ENCODE measurements at regions not wholly inside any gene's neighbourhood (a gene's known extent, or its start where the extent isn't known, plus 50 kb on each side); places are given as distances from the start of the nearest gene placed in this dataset.
"Not testable (repeated sequence)": the region's sequence is repeated elsewhere in the genome, so short reads cannot be mapped to it uniquely, and the experiment has no call there.

DNA sequence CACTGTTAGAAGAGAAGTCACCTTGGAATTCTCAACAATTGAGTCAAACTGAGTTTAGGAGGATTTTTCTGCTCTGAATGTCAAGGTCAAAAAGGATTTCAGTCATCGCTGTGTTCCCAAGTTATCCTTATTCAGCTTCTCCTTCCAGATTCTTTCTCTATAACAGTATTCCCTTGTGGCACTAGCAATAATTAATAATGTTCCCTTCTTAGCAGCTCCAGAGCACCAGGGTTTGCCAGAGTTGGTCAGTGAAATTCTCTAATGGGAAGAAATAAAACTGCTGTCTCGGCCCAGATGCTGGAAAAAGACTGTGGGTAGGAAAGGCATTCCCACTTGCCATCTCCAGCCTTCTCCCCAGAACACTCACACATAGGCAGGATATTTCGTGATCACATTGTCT is 836.0 kb upstream of the PIK3C3 start:
- DNase-seq, result no peak

DNA sequence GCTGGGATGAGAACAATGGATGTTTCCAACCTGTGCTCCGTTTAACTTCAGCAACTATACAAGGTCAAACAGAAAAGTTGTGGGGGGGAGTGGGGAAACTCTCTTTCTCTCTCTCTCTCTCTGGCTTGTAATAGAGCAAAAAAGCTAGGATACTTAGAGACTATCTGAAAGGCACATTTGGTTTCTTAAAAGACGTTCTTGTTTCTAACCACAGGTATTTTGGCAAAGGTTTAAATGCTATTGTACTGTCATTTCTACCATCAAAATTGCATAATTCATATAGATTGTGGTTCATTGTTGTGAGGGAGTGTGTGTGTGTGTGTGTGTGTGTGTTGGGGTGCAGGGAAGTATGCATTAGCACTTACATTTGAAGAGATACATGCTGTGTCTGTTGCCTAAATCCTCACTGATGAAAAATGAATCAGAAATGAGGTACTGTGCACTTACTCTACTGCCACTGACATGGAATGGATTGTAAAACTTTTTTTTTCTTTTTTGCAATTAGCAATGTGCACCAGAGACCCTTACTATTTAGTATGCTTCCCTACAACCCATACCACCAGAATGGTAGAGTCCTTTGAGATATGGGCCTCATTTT is 841.0 kb upstream of the PIK3C3 start:
- DNase-seq, result no peak

DNA sequence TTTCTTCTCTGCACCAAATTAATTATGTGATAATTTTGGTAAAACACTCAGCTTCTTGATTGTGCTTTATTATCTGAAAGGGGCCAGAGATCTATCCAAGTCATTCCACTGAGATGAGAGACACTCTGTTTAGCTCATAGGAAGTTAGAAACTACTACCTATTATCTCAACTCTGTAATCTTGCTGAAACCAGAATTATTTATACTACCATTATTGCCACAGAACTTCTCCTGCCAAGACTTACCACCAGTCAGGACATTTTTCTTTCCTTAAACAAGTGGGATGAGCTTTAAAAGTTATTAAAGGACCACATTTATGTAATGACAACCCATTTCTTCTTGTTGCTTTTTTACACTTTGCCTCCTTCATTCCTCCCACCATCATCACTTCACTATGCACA is 855.6 kb upstream of the PIK3C3 start:
- DNase-seq, result no peak

DNA sequence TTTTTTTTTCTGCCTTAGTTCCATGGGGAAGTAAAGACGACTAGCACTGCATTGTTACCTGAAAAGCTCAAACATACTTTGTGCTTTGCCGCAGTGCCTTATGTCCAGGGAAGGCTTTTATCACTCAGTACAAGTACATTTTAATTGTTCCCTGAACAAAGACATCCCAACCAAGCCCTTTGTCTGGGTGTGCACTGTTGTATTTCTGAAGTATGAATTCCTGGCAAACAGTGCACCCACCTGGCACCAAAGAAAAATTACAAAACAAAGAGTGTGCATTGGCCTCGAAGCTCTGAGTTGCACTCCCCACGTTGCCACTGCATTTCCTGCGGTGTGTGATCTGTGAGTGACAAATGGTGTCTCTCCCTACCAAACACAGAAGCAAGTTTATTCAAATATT is 858.5 kb upstream of the PIK3C3 start:
- peak; percentile 33 to 52 for DNase-seq

DNA sequence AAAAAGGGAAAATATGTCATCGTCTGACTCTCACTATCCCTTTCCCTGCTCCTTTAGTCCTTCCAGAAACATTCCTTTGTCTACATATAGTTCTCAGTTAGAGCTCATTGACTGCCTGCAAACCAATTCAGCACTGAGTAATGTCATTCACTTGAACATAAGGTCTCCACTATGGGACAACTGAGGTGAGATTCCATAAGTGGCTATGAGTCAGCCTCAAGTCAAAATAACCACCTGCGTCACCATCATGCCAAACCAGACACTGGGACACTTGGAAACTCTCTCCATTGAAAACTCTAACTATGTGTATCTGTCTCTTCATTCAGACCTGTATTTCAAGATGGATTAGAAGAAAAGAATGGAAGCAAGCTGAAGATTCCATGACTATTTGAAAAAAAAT is 878.0 kb upstream of the PIK3C3 start:
- no peak for DNase-seq

DNA sequence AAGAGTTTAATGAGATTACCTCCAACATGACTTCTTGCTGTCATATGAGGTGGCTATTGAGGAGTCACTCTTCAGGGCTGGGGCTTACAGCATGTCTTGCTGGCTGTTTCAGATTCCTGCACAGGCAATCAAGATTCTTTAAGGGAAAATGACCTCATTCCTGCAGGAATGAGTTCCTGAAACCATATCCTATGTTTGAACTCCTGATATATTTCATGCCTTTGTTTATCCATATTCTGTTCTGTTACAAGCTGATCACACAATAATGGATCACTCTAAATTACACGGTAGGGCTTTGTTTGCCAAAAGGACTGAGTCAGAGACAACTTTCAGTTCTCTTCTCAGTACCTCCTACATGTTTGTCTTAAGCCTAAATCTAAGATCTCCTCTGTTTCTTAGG is 879.8 kb upstream of the PIK3C3 start:
- DNase-seq, result no peak

GRCh38 chr18:41073372-41073954 is 881.6 kb upstream of the PIK3C3 start:
- no peak for DNase-seq

DNA sequence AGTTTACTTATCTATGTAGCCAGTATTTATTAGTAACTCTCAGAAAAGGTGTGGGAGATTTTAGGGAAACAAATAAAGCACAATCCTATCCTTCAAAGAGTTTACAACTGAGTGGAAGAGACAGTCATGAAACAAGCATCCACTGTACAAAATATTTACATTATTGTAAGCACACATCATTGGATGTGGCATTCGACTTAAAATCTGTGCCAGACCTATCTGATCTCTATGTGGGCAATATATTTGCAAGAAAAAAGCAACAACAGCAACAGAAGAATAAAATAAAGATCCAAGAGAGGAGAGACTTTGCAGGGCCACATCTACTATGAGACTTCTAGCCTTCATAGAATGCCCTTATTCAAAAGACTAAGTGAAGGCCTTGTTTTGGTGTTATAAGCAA is 882.1 kb upstream of the PIK3C3 start:
- DNase-seq, result no peak

DNA sequence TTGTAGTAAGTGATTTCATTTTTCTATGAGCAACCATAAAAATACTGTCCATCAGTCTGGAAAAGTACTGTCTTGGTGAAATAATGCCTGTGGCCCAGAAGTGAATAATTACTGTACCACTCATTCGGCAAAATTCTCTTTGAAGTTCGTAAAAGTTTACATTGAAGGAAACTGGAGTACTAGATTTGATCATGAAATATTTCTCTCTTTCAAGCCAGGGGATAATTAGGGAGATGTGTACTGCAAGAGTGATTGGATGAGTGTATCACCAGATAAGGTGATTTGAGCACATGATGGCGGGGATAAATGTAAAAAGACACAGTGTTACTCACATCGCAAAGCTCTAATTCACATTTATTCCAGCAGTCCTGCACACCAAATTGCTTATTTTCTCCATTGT is 883.2 kb upstream of the PIK3C3 start:
- no peak for DNase-seq

- no peak for DNase-seq
These were observed 885.9 kb upstream of the PIK3C3 start for GRCh38 chr18:41069167-41069566.

DNA sequence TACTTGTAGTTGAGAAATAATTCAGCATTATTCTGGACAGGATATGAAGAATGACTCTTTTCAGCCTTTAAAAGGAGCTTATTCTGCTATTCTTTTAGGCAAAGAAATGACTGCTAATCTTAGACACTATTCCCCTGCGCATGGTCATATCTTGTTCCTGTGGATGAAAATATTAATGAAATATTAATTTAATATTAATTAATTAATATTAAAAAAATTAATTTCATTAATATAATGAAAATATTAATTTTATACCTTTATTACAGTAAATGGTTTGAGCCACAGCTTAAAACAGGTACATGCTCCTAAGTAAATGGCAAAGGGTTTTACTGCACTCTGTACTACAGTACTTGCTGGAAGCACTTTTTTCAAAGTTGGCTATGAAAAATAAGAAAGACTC is 890.1 kb upstream of the PIK3C3 start:
- DNase-seq, result no peak

DNA sequence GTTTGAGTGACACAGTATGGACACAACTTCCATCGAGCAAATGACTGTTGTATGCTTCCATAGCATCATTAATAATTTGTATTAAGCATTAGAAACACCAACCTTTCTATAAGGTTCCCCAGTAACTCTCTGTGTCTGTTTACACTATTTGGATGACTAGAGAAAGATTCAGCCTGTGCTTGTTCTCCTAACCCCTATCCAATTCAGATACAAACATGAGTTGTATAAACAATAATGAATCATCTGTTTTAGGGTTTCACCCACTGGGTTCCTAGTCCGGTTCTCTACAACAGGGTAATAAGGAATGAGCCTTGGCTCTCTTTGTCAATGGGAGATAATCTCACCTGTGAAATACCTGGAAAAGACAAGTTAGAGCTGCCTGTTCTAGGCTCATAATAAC is 894.1 kb upstream of the PIK3C3 start:
- no peak for DNase-seq

GRCh38 chr18:41059126-41059415 is 896.0 kb upstream of the PIK3C3 start:
- no peak for DNase-seq

GRCh38 chr18:41058351-41059125 is 896.5 kb upstream of the PIK3C3 start:
- DNase-seq, result no peak

GRCh38 chr18:41052625-41053024 is 902.4 kb upstream of the PIK3C3 start:
- DNase-seq, result peak; percentile 8 to 18

DNA sequence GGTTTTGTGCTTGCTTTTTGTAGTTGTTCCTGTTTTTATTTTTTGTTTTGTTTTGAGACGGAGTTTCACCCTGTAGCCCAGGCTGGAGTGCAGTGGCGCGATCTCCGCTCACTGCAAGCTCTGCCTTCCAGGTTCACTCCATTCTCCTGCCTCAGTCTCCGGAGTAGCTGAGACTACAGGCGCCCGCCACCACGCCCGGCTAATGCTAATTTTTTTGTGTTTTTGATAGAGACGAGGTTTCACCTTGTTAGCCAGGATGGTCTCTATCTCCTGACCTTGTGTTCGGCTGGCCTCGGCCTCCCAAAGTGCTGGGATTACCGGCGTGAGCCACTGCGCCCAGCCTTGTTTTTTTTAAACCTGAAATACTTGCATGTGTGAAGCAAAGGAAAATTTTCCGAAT is 908.8 kb upstream of the PIK3C3 start:
- DNase-seq, result not testable (repeated sequence)

- DNase-seq, result no peak
These were observed 911.2 kb upstream of the PIK3C3 start for GRCh38 chr18:41043876-41044275.

- DNase-seq, result no peak
These were observed 912.2 kb upstream of the PIK3C3 start for GRCh38 chr18:41042866-41043265.

DNA sequence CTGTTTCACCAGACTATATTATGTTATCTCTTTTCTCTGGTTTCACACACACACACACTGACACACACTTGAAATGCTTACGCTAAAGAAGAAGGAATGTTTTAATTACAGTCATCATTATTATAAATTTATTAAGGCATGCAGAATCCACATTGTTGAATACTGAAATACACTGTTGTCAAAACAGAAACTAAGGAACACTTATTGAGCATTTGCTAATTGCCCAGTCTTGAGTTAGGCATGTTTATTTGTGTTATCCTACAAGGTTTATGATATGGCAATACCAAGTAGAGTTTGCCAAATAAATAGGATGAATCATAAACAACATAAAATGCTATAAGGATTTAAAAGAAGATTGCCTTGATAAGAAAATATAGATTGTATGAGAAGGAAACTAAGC is 917.0 kb upstream of the PIK3C3 start:
- DNase-seq, result no peak

- DNase-seq, result no peak
These were observed 918.7 kb upstream of the PIK3C3 start for GRCh38 chr18:41036346-41036745.

DNA sequence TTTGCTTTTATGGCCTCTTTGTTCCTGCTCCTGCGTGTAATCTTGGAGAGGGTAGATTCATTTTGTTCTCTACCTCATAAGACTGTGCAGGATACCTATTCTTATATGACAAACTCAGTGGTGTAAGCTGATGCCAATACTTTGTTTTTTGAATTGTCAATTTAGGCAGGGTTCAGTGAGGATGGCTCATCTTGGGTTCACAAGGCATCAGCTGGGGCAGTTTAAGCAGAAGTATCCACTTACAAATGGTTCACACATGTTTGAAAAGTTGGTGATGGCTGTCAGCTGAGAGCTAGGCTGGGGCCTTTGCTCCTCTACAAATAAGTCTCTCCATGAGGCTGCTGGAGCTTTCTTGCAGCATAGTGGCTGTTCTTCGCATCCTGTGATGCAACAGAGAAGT is 920.6 kb upstream of the PIK3C3 start:
- DNase-seq, result no peak

DNA sequence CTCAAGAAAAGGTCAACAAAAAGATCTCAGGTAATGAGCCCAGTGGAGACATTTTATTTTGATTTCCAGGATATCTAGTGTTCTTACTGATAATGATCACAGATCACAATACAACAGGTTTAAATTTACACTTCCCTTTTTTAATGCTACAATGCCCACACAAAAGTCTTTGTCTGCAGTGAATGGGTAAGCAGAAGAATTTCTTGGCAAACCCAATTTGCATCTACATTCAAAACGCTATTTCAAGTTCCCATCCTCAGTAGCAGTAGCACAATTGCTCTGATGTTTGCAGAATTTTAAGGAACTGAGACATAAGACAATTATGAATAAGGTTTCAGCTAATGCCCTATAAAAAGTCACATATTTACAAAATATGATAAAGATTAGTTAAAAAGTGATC is 929.4 kb upstream of the PIK3C3 start:
- DNase-seq, result no peak

GRCh38 chr18:41024792-41025191 is 930.2 kb upstream of the PIK3C3 start:
- DNase-seq, result no peak

DNA sequence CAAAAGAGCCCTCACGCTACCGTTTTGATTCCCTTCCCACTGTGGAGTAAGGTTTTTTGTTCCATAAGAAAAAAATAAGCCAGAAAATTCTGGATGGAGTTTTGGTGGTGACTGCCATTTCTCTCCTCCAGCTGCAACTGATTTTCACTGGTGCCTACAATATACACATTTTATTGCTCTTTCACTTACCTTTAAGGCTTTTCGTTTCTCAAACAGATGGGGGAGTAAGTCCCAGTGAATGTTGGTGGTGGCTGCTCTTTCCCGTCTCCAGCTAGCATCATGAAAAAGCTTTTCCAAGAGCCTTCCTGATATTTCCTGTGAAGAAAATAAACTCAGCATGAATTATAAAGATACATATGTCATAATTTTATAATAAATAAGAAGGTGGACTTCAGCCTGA is 932.5 kb upstream of the PIK3C3 start:
- no peak for DNase-seq

- DNase-seq, result no peak
These were observed 933.9 kb upstream of the PIK3C3 start for GRCh38 chr18:41021089-41021488.
